Lung (tissue), 11 donors: ENCODE measurements at regions not wholly inside any gene's neighbourhood (a gene's known extent, or its start where the extent isn't known, plus 50 kb on each side); places are given as distances from the start of the nearest gene placed in this dataset.

Experiments
- ATAC-seq: fragments of 200-7000 bp; cut with Tn5 transposase; one replicate; pipeline ENCODE4 v1.9.1; 2020; ENCODE audit warnings: moderate number of reproducible peaks; ENCODE audit not compliant: insufficient read depth, low FRiP score
- DNase-seq, 3 donors: peaks; one replicate each; pipeline ENCODE4 v3.0.0-alpha.2; 2013 to 2017
- H3K27ac ChIP-seq, 2 donors: one replicate each; pipeline ENCODE4 v1.5.1; 2013; ENCODE audit warnings: mild to moderate bottlenecking in 2 of 2, moderate library complexity in 2 of 2, control low read depth in 1 of 2, inconsistent platforms in 1 of 2, low read depth in 1 of 2, low read length in 1 of 2
- H3K27me3 ChIP-seq, 3 donors: one replicate each; pipeline ENCODE4 v1.5.1; 2013; ENCODE audit warnings: low read length in 2 of 3; ENCODE audit not compliant: control insufficient read depth in 3 of 3, insufficient read depth in 3 of 3
- H3K36me3 ChIP-seq, 4 donors: one replicate each; pipeline ENCODE4 v1.5.1; 2013; ENCODE audit warnings: low read length in 4 of 4, mild to moderate bottlenecking in 1 of 4, moderate library complexity in 1 of 4; ENCODE audit not compliant: control insufficient read depth in 4 of 4, insufficient read depth in 4 of 4
- H3K4me1 ChIP-seq, 5 donors: one replicate each; pipeline ENCODE4 v1.5.1; 2013; ENCODE audit warnings: low read length in 5 of 5, mild to moderate bottlenecking in 2 of 5, moderate library complexity in 1 of 5; ENCODE audit not compliant: control insufficient read depth in 5 of 5, insufficient read depth in 5 of 5
- H3K4me3 ChIP-seq: one replicate; pipeline ENCODE4 v1.5.1; 2013; ENCODE audit warnings: mild to moderate bottlenecking, control low read depth, moderate library complexity
- H3K9ac ChIP-seq, 2 donors: one replicate each; pipeline ENCODE4 v1.5.1; 2013; ENCODE audit warnings: low read length in 2 of 2, control low read depth in 1 of 2; ENCODE audit not compliant: insufficient read depth in 1 of 2
- H3K9me3 ChIP-seq, 4 donors: one replicate each; pipeline ENCODE4 v1.5.1; 2013; ENCODE audit warnings: low read length in 3 of 4, mild to moderate bottlenecking in 1 of 4, moderate library complexity in 1 of 4; ENCODE audit not compliant: control insufficient read depth in 4 of 4, insufficient read depth in 3 of 4
- CTCF ChIP-seq: IDR thresholded peaks from 2 replicates; pipeline ENCODE4 v1.5.1; 2012; ENCODE audit warnings: mild to moderate bottlenecking; ENCODE audit errors: control extremely low read depth, extremely low read depth
- WGBS, 2 donors: extraction: QIAGEN DNeasy Blood & Tissue Kit; methylation state at CpG; one replicate each; pipeline ENCODE4 v1.1.7; 2013; 5-methylcytosine and 5-hydroxymethylcytosine counted together
- donor health status: control.
- donor health status: control.
- donor health status: Bipolar disorder and iron deficiency.
- donor health status: healthy.
- donor health status: DM: yes; HTN: yes; CAD: no.

GRCh38 chr7:35474100-35474499 lies 220.2 kb upstream of the TBX20 start:
- no peak for DNase-seq
- no peaks in the 10 kb centered on the region for H3K4me1 ChIP-seq

GRCh38 chr7:35468606-35469005 lies 214.7 kb upstream of the TBX20 start:
- Histone ChIP-seq H3K9me3 (peaks cover 0 to 5% (median 0%) of the 10 kb centered on the region in 4 donors), H3K27me3 (no peaks in the 10 kb centered on the region), H3K4me3 (no peak overlapping the region), H3K9ac (no peak overlapping the region), H3K36me3 (no peaks in the 10 kb centered on the region), H3K4me1 (peaks cover 0 to 5% (median 0%) of the 10 kb centered on the region in 5 donors), H3K27ac (no peak overlapping the region)
- TF ChIP-seq CTCF = no peak
- no peak for DNase-seq
- ATAC-seq = no peak
- 57 to 65% methylated on average over 5 of the region's 5 CpGs for WGBS, 2 donors

More at GRCh38 chr7:35474100-35474499, 220.2 kb upstream of the TBX20 start:
- Histone ChIP-seq H3K4me3 (no peak overlapping the region), H3K27me3 (no peaks in the 10 kb centered on the region), H3K36me3 (no peaks in the 10 kb centered on the region), H3K9me3 (peaks cover 0 to 4% (median 0%) of the 10 kb centered on the region in 4 donors), H3K9ac (no peak overlapping the region), H3K27ac (no peak overlapping the region)
- WGBS, 2 donors = 78 to 88% methylated on average over 1 of the region's 1 CpG
- TF ChIP-seq CTCF = no peak
- no peak for ATAC-seq

- H3K27me3 ChIP-seq = no peaks in the 10 kb centered on the region
- ATAC-seq (no peak), DNase-seq (no peak)
- H3K9me3 ChIP-seq = peaks cover 0 to 3% (median 0%) of the 10 kb centered on the region in 4 donors
- H3K27ac ChIP-seq = no peak overlapping the region
- H3K9ac ChIP-seq = no peak overlapping the region
- H3K4me3 ChIP-seq = no peak overlapping the region
- peaks cover 0 to 5% (median 0%) of the 10 kb centered on the region in 5 donors for H3K4me1 ChIP-seq
- no peaks in the 10 kb centered on the region for H3K36me3 ChIP-seq
- WGBS, 2 donors = 72 to 79% methylated on average over 3 of the region's 3 CpGs
- TF ChIP-seq CTCF = no peak
These were observed 213.6 kb upstream of the TBX20 start for GRCh38 chr7:35467456-35467978.
